ENCODE measurements at regions not wholly inside any gene's neighbourhood (a gene's known extent, or its start where the extent isn't known, plus 50 kb on each side); places are given as distances from the start of the nearest gene placed in this dataset.
"Not testable (repeated sequence)": the region's sequence is repeated elsewhere in the genome, so short reads cannot be mapped to it uniquely, and the experiment has no call there.

DNA sequence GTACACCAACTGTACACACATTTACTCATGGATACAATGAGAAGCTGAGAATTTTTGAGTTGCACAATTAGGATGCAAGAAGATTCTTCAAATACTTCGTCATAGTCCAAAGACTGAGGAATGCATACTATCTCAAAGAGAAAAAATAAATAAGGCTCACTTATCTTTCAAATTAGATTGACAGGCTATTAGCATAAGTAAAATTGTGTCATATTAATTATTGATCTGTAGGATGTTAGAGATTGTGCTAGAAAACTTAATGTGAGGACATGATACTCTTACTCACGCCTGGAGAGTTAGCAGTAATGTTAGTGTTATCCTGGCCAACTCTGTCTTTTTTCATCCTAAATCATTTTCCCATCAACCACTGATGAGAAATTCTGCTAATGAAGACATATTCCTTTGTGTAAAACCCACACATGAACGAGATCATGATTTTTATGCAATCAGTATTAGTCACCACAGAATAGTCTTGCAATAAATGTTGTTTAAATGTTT, 659.0 kb downstream of the LTN1 start:
- DNase-seq, result no peak

DNA sequence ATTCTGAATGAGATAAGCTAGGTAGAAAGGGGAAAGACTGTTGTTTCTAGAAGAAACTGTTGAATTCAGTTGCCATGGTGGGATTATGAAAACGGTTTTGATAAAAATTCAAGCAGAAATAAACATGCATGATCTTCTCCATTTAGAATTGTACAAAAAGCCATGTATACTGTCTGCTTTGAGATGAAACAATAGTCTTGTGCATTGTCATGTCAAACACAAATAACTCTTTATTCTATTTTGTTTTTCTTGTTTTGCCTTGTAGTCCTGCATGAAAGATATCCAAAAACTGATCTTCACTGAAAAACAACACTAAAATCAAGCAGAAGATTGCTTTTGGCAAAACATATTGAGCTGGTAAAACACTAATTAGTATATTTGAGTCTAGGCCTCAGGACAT, 659.9 kb downstream of the LTN1 start:
- DNase-seq, result no peak

DNA sequence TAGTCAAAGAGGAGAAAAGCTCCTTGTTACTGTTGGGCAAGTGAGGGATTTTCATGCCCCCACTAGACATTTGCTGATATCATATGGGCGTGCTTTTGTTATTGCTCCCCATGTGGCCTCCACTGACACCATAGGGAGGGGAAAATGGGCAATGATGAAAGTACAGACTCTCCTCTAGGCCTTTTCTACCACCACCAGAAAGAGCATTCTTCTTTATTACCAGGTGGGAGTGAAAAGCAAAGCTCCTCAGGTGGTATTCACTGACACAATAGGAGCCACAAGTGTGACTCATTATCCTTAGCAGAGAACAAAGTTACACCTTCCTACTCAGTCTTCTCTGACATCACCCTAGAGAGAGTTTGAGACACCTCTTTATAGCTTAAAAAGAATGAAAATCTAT, 667.1 kb downstream of the LTN1 start:
- DNase-seq, result no peak

GRCh38 chr21:28324690-28325089, 668.0 kb downstream of the LTN1 start:
- DNase-seq, result no peak

DNA sequence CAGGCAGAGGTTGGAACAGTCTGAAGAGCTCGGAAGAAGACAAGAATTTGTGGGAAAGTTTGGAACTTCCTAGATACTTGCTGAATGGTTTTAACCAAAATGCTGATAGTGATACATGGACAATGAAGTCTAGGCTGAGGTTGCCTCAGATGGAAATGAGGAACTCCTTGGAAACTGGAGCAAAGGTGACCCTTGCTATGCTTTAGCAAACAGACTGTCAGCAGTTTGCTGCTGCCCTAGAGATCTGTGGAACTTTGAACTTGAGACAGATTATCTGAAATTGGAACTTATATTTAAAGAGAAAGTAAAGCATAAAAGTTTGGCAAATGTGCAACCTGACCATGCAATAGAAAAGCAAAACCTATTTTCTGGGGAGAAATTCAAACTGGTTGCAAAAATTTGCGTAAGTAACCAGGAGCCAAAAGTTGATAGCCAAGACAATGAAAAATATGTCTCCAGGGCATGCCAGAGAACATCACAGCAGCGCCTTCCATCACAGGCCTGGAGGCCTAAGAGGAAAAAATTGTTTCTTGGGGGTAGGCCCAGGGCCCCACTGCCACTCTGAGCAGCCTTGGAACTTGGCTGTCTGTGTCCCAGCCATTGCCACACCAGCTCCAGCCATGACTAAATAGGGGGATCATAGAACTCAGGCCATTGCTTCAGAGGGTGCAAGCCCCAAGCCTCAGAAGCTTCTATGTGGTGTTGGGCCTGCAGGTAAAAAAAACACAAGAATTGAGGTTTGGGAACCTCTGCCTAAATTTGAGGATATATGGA, 675.3 kb downstream of the LTN1 start:
- DNase-seq, result no peak

DNA sequence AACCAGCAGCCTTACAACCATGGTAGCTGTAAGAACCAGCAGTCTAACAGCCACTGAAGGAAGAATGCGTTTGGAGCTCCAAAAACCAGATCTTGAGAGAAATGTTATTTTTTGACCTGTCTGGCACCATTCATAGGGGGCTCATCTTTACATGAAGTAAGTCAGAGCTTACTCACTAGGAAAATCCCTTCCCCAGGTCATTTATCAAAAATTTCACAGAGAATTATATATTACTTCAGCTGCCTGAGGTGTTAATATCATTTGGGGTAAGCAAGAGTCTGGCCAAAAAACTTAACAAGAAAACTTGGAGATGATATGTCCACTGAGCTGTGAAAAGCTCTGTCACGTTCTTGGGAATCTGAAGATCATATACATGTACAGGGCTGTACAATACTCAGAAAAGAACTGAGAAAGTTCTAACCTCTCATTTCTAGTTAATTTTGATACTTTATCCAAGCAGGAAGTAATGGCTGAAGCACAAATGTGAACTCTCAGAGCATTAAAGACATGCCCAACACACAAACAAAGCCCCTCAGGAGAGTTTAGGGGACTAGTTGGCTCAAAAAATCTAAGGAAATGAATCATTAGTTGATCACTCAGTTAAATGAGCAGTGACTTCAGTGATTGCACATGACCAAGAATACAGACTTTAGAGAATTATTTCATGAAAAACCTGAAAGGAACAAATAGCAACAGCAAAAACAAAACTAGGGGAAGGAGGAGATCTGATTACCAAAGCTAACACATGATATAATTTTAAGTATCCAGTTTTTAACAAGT, 681.1 kb downstream of the LTN1 start:
- no peak for DNase-seq

DNA sequence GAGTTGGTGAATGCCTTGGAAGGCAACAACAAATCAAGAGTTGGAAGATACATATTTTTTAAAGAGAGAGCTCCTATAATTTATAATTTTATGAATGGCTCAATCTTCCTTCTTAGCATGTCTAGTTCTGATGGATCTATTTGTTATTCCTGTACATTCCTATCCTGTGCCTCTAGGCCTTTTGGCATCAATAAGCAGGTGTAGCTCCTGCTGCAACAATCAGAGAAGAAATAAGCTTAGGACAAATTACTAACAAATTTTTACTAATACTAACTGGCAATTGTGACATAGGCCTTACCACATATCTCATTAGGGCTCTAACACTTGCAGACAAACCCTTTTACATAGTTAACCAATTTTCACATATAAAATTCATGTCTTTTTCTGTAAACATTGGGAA, 682.0 kb downstream of the LTN1 start:
- DNase-seq, result no peak

DNA sequence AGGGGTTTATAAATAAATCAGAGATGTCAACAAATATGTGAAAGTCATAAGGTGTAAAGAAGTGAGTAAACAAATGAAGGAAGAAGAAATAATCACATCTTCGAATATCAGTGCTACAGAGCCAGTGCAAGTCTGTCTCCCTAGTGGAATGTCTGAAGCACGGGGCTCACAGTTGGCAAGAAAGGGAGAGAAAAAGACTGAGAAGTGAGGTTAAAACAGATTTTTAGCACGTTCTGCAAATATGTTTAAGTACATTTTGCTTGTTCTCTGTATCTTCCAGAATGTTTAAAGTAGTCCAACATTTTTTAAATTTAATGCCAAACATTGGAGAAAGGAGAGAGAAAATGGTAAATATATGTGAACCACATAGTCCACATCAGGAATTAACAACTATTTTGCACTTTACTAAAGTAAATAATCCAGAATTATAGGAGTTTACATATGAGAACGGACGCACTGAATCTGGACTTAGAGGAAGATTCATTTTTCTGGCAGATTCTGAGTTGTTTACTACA, 682.4 kb downstream of the LTN1 start:
- peak; percentile 18 for DNase-seq

DNA sequence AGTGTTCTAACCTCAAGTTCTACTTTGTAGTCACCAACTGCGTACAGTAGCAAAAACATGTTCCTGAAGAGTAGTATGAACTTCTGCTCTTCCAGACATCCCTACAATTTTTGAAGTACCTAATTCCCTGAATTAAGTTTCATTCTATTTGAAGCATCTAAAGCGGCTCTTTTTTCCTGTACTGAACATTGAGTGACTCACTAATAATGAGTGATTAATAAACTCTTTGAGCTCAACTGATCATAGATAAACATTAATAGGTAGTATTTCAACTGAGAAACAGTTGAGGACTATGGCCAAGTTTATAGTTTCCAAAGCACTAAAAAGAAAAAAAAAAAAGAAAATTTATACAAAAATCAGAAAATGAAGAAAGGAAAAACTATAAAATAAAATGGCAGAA, 683.1 kb downstream of the LTN1 start:
- DNase-seq, result no peak

DNA sequence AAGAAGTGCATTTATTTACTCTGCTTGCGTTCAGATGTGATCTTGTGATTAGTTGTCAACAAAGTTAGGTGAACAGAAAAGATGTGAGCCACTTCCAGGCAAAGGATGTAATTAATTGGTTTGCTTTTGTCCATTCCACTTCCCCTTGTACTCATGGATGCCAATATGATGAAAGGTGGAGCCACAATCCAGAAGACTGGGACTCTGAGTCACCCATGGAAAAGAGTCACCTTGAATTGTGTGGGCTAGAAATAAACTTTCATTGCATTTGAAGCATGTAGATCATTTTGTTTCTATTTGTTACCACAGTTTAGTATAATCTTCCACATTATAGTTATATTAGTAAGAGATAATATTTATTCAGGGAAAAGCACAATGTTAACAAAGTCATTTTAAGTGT, 684.2 kb downstream of the LTN1 start:
- no peak for DNase-seq

GRCh38 chr21:28299946-28300345, 692.7 kb downstream of the LTN1 start:
- no peak for DNase-seq

DNA sequence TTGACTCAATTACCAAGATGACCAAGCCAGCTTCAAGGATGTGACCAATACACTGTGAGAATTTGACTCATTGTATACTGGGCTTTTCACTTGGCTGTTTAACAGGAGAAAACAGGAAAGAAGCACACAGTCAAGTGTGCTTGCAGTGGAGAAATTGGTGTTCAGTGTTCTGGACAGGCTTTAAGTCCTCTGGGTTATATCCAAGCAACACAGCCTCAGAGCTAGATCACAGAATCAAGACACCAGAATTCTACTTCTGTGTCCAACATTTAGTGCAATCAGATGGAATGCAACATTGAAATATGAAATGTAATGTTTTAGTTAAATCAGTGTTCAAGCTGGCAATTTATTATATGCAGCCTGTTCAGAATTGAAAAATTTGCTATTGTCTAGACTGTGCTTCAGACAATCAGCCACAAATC, 694.4 kb downstream of the LTN1 start:
- DNase-seq, result no peak

DNA sequence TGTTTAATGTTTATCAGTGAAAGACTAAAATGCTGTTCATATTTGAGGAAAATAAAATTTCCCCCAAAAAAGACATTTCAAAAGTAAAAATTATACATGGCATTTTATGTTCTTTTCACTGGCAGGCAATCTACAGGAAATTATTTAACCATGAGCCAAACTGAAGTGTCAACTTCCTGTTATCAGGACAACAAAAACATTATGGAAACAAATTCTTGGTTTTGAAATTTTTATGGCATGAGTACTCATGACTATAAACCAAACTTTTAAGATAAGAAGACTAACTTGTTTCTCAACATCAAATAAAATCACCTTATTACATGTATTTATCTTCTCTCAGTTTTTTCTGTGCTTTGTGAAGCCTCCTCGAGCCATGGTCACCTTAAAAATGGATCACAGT, 698.6 kb downstream of the LTN1 start:
- no peak for DNase-seq

- DNase-seq, result no peak
Observed at GRCh38 chr21:28283641-28284490, 708.8 kb downstream of the LTN1 start.

DNA sequence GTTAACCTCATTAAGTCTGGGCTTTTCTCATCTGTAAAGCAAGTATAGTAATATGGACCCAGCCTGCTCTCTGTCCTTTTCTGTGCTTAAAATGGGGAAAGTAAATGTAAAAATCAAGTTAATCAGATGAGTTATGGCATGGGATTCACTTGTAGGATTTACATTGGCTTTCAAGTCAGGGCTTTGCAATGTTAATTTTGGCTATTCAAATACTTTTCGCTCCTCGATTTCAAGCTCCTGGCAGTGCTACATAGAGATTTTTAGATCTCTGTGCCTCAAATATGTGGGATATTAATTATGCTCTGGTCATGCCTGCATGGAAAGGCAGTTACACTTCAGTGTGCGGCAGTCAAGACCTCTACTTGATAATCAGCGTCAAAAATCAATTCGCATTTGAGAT, 709.8 kb downstream of the LTN1 start:
- DNase-seq, result no peak

GRCh38 chr21:28281357-28281756, 711.3 kb downstream of the LTN1 start:
- not testable (repeated sequence) for DNase-seq

GRCh38 chr21:28280611-28281010, 712.1 kb downstream of the LTN1 start:
- no peak for DNase-seq

GRCh38 chr21:28277324-28277723, 715.4 kb downstream of the LTN1 start:
- DNase-seq, result no peak

DNA sequence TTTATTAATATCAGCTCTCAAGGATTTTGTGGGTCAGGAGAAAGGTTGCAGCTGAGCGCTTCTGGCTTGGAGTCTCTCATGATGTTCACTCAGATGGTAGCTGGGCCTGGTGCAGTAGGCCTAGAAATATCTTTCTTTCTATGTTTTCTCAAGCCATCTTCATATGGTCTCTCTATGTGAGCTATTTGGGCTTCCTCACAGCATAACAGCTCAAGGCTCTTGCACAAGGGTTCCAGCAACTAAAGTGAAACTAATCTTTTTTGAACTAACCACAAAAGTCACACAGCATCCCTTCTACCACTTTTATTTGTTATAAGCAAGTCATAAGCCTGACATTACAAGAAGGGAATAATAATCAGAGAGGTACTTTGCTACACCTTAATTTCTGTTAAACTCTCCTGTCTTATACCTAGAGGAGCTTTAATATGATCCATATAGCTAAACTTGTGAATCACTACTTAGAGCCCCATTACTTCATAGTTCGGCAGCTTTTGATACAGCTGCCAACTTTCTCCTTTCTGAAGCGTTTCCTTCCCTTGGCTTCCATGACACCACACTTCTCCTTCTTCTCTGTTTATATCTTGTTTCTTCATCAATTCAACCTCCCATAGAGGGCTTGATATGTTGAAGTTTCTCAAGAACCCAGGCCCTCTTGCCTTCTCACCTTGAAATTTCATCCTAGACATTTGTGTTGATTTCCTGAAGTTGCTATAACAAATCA, 720.2 kb downstream of the LTN1 start:
- no peak for DNase-seq

GRCh38 chr21:28269173-28269572, 723.5 kb downstream of the LTN1 start:
- no peak for DNase-seq

DNA sequence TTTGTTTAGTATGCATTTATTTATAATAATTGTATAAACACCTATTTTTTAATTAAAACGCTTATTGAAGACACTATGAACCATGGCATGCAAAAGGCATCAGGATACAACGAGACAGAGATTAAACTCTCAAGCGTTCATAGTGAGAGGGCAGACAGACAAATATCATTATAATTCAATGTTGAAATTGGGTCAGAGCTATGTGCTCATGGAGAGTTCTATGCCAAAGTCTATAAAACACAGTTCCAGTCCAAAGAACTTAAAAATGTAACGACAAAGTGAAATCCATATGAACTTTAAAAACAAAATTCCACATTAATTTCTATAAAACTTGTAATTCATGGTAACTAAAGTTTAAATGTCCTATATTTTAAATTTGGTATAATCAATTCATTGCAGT, 724.0 kb downstream of the LTN1 start:
- no peak for DNase-seq

GRCh38 chr21:28267449-28267848, 725.2 kb downstream of the LTN1 start:
- DNase-seq, result no peak
